ENCODE measurements at regions not wholly inside any gene's neighbourhood (a gene's known extent, or its start where the extent isn't known, plus 50 kb on each side); places are given as distances from the start of the nearest gene placed in this dataset.

- H3K27ac ChIP-seq (ENCODE audit: low read length): no peak overlapping the region
- 61% methylated on average over 2 of the region's 2 CpGs for WGBS
- H3K4me3 ChIP-seq (ENCODE audit: low read length): no peak overlapping the region
- no peaks in the 10 kb centered on the region for H3K27me3 ChIP-seq (ENCODE audit: control insufficient read depth, insufficient read depth)
- intact Hi-C loops (cut with DNase I): no loop called here
- no peak for DNase-seq
- H3K9me3 ChIP-seq (ENCODE audit: control insufficient read depth, low read length): no peaks in the 10 kb centered on the region
- no peaks in the 10 kb centered on the region for H3K4me1 ChIP-seq (ENCODE audit: control insufficient read depth, insufficient read depth, low read length)
- ATAC-seq: no peak
Measured at GRCh38 chr3:16795581-16795980, 89.2 kb upstream of the PLCL2 start.

DNA sequence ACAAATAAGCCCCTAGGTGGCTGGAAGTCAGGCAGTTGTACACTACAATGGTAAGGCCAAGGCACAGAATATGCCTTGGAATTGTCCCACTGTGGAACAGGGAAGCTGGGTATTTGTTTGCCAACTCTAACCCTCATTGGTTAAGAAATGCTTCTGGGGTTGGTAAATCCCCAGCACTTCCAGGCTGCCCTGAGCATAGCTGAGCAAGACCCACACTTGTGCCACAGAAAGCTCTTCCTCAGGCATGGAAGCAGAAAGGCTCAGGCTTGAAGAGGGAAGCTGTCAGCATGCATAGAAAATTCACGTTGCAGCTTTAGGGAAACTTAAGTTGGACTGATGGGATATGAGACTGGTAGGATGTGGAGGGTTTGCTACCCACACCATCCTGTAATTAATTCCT, 86.9 kb upstream of the PLCL2 start:
- no peaks in the 10 kb centered on the region for H3K27me3 ChIP-seq (ENCODE audit: control insufficient read depth, insufficient read depth)
- no peak overlapping the region for H3K27ac ChIP-seq (ENCODE audit: low read length)
- no peak overlapping the region for H3K4me3 ChIP-seq (ENCODE audit: low read length)
- intact Hi-C loops (cut with DNase I): no loop called here
- no peaks in the 10 kb centered on the region for H3K9me3 ChIP-seq (ENCODE audit: control insufficient read depth, low read length)
- DNase-seq (no peak), ATAC-seq (no peak)
- no peaks in the 10 kb centered on the region for H3K4me1 ChIP-seq (ENCODE audit: control insufficient read depth, insufficient read depth, low read length)
- 88% methylated on average over 1 of the region's 1 CpG for WGBS

DNA sequence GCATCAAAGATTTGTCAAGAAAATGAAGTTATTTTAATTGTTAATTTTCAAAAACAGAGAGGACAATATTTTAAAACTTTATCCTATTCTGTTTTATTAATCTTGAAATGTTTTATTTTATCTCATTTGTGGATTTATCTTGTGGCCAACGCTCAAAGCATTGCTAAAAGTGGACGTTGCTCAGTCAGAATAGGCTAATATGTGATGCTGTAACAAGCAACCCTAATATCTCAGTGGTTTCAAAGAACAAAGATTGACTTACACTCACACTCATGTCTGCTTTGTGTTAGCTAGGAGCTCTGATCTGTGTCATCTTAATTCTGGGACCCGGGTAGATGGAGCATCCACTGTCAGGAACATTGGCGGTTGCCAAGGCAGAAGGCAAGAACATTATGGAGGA, 86.0 kb upstream of the PLCL2 start:
- no peaks in the 10 kb centered on the region for H3K9me3 ChIP-seq (ENCODE audit: control insufficient read depth, low read length)
- no peaks in the 10 kb centered on the region for H3K27me3 ChIP-seq (ENCODE audit: control insufficient read depth, insufficient read depth)
- no peaks in the 10 kb centered on the region for H3K4me1 ChIP-seq (ENCODE audit: control insufficient read depth, insufficient read depth, low read length)
- DNase-seq (no peak), ATAC-seq (no peak)
- no peak overlapping the region for H3K4me3 ChIP-seq (ENCODE audit: low read length)
- WGBS: 88% methylated on average over 4 of the region's 4 CpGs
- intact Hi-C loops (cut with DNase I): no loop called here
- no peak overlapping the region for H3K27ac ChIP-seq (ENCODE audit: low read length)

GRCh38 chr3:16800361-16800760, 84.4 kb upstream of the PLCL2 start:
- Histone ChIP-seq H3K9me3 (ENCODE audit: control insufficient read depth, low read length) (no peaks in the 10 kb centered on the region), H3K4me1 (ENCODE audit: control insufficient read depth, insufficient read depth, low read length) (no peaks in the 10 kb centered on the region), H3K4me3 (ENCODE audit: low read length) (no peak overlapping the region), H3K27ac (ENCODE audit: low read length) (no peak overlapping the region), H3K27me3 (ENCODE audit: control insufficient read depth, insufficient read depth) (no peaks in the 10 kb centered on the region)
- ATAC-seq (no peak), DNase-seq (no peak)
- 76% methylated on average over 3 of the region's 3 CpGs for WGBS
- intact Hi-C loops (cut with DNase I): no loop called here

DNA sequence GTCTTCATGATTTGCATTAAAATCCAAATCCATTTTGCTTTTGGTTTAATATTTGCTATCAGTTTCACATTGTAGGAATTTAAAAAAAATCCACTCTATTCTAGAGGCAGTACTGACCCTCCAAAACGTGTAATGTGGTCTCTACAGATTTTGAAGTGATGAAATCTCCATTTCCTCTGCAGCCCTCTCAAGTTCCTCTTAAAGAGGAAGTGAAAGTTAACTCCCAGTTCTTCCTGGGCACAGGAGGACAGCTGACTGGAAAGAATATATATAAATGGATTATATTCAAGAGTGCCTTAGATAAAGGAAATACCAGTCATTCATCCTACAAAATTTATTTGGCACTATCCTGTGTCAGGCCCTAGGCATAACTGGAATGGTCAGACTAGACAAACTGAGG, 83.5 kb upstream of the PLCL2 start:
- intact Hi-C loops (cut with DNase I): no loop called here
- H3K4me1 ChIP-seq (ENCODE audit: control insufficient read depth, insufficient read depth, low read length): no peaks in the 10 kb centered on the region
- H3K27me3 ChIP-seq (ENCODE audit: control insufficient read depth, insufficient read depth): no peaks in the 10 kb centered on the region
- no peak overlapping the region for H3K4me3 ChIP-seq (ENCODE audit: low read length)
- DNase-seq (no peak), ATAC-seq (peak in 1 of 2 donors; percentile 49)
- 1% methylated on average over 1 of the region's 1 CpG for WGBS
- no peak overlapping the region for H3K27ac ChIP-seq (ENCODE audit: low read length)
- no peaks in the 10 kb centered on the region for H3K9me3 ChIP-seq (ENCODE audit: control insufficient read depth, low read length)

DNA sequence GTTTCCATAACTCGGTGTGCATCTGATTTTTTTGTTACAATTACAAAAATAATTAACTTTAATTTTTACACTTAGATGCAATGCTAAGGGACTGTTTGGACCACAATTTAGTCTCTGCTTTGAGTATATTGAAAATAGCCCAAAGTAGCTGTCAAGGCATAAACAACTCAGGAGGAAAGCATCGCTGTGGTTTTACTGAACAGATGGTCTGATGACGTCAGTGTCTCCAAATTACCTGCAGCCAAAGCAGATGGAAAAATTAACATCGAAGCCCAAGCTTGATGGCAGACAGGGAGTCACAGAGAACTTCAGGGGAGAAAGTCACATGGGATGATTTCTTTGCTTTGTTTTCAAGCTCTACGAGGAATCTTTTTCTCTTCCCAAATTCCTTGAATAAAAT, 83.1 kb upstream of the PLCL2 start:
- Histone ChIP-seq H3K4me3 (ENCODE audit: low read length) (no peak overlapping the region), H3K27me3 (ENCODE audit: control insufficient read depth, insufficient read depth) (no peaks in the 10 kb centered on the region), H3K4me1 (ENCODE audit: control insufficient read depth, insufficient read depth, low read length) (no peaks in the 10 kb centered on the region), H3K9me3 (ENCODE audit: control insufficient read depth, low read length) (no peaks in the 10 kb centered on the region), H3K27ac (ENCODE audit: low read length) (no peak overlapping the region)
- DNase-seq (no peak), ATAC-seq (no peak)
- 46% methylated on average over 5 of the region's 5 CpGs for WGBS
- intact Hi-C loops (cut with DNase I): no loop called here

GRCh38 chr3:16802389-16802788, 82.4 kb upstream of the PLCL2 start:
- H3K27ac ChIP-seq (ENCODE audit: low read length): no peak overlapping the region
- WGBS: 65% methylated on average over 3 of the region's 3 CpGs
- no peak for DNase-seq
- no peaks in the 10 kb centered on the region for H3K27me3 ChIP-seq (ENCODE audit: control insufficient read depth, insufficient read depth)
- intact Hi-C loops (cut with DNase I): no loop called here
- H3K9me3 ChIP-seq (ENCODE audit: control insufficient read depth, low read length): no peaks in the 10 kb centered on the region
- H3K4me3 ChIP-seq (ENCODE audit: low read length): no peak overlapping the region
- ATAC-seq: no peak
- no peaks in the 10 kb centered on the region for H3K4me1 ChIP-seq (ENCODE audit: control insufficient read depth, insufficient read depth, low read length)

DNA sequence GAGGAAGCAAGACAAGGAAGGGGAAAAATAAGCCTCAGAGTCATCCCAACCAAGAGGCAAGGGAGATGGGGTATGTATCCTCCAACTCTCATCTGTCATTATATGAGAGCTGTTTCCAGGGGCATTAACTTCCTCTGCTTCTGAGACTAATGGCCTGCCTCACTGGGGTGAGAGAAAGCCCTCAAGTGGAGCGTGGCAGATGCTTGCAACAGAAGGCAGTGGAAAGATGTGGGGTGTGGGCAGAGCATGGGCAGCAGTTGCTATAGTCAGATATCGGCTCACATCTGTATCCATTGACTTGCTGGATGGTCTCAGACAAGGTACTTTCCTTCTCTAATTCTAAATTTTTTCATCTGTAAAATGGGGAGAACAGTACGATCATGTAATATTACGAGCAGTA, 81.7 kb upstream of the PLCL2 start:
- intact Hi-C loops (cut with DNase I): no loop called here
- H3K27ac ChIP-seq (ENCODE audit: low read length): no peak overlapping the region
- no peak overlapping the region for H3K4me3 ChIP-seq (ENCODE audit: low read length)
- no peak for ATAC-seq
- WGBS: 98% methylated on average over 4 of the region's 4 CpGs
- H3K4me1 ChIP-seq (ENCODE audit: control insufficient read depth, insufficient read depth, low read length): peaks cover 2% of the 10 kb centered on the region
- no peak for DNase-seq
- H3K27me3 ChIP-seq (ENCODE audit: control insufficient read depth, insufficient read depth): no peaks in the 10 kb centered on the region
- H3K9me3 ChIP-seq (ENCODE audit: control insufficient read depth, low read length): no peaks in the 10 kb centered on the region

DNA sequence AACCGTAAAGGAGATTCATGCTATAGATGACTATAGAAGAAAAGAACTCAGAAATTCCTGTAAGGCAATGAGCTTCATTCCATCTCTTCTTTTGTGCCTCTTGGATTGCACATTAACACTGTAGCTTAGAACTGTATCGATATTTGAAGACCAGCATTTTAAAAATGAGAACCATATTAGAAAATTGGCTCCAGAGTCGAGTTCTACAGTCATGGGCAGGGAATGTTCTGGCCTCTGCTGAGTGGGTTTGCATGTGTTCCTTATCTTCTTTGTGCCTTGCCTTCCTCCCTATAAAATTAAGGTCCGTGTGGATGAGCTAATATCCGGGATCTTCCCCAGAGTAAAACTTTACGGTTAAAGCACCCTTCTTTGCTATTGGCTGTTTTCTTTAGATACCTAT, 77.4 kb upstream of the PLCL2 start:
- no peak overlapping the region for H3K4me3 ChIP-seq (ENCODE audit: low read length)
- intact Hi-C loops (cut with DNase I): no loop called here
- H3K27me3 ChIP-seq (ENCODE audit: control insufficient read depth, insufficient read depth): no peaks in the 10 kb centered on the region
- H3K4me1 ChIP-seq (ENCODE audit: control insufficient read depth, insufficient read depth, low read length): peaks cover 2% of the 10 kb centered on the region
- H3K27ac ChIP-seq (ENCODE audit: low read length): no peak overlapping the region
- no peaks in the 10 kb centered on the region for H3K9me3 ChIP-seq (ENCODE audit: control insufficient read depth, low read length)
- ATAC-seq (peak; percentile 50 to 66), DNase-seq (no peak)
- WGBS: 52% methylated on average over 6 of the region's 6 CpGs

- H3K4me3 ChIP-seq (ENCODE audit: low read length): no peak overlapping the region
- H3K9me3 ChIP-seq (ENCODE audit: control insufficient read depth, low read length): no peaks in the 10 kb centered on the region
- ATAC-seq (peak; percentile 51 to 82), DNase-seq (no peak)
- intact Hi-C loops (cut with DNase I): no loop called here
- 51% methylated on average over 3 of the region's 3 CpGs for WGBS
- no peaks in the 10 kb centered on the region for H3K27me3 ChIP-seq (ENCODE audit: control insufficient read depth, insufficient read depth)
- H3K4me1 ChIP-seq (ENCODE audit: control insufficient read depth, insufficient read depth, low read length): peaks cover 2% of the 10 kb centered on the region
- no peak overlapping the region for H3K27ac ChIP-seq (ENCODE audit: low read length)
Measured at GRCh38 chr3:16808393-16809107, 76.2 kb upstream of the PLCL2 start.

DNA sequence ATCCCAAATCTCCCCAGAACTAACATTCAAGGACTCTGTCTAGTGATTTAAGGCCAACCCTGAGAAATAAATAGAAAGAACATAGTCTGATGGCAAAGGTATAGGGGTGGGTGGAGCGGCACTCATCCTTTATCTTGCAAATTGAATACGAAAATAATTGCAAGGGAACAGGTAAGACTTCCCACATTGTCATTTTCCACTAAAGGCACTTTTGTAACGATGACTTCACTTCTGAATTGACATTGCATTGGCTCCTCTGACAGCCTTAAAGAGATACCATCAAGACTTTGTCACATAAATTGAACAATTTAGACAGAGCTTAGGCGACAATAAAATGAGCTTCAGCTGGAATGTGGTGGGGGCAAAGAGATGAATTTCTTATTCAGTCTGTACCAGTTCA, 75.3 kb upstream of the PLCL2 start:
- intact Hi-C loops (cut with DNase I): no loop called here
- ATAC-seq (no peak), DNase-seq (no peak)
- H3K9me3 ChIP-seq (ENCODE audit: control insufficient read depth, low read length): no peaks in the 10 kb centered on the region
- no peak overlapping the region for H3K27ac ChIP-seq (ENCODE audit: low read length)
- WGBS: 78% methylated on average over 4 of the region's 4 CpGs
- peaks cover 2% of the 10 kb centered on the region for H3K4me1 ChIP-seq (ENCODE audit: control insufficient read depth, insufficient read depth, low read length)
- no peaks in the 10 kb centered on the region for H3K27me3 ChIP-seq (ENCODE audit: control insufficient read depth, insufficient read depth)
- H3K4me3 ChIP-seq (ENCODE audit: low read length): no peak overlapping the region

- no peak for DNase-seq
- ATAC-seq: no peak
- WGBS: 69% methylated on average over 2 of the region's 2 CpGs
- no peak overlapping the region for H3K4me3 ChIP-seq (ENCODE audit: low read length)
- no peaks in the 10 kb centered on the region for H3K27me3 ChIP-seq (ENCODE audit: control insufficient read depth, insufficient read depth)
- intact Hi-C loops (cut with DNase I): no loop called here
- H3K4me1 ChIP-seq (ENCODE audit: control insufficient read depth, insufficient read depth, low read length): peaks cover 2% of the 10 kb centered on the region
- H3K9me3 ChIP-seq (ENCODE audit: control insufficient read depth, low read length): no peaks in the 10 kb centered on the region
- H3K27ac ChIP-seq (ENCODE audit: low read length): no peak overlapping the region
Measured at GRCh38 chr3:16809993-16810392, 74.8 kb upstream of the PLCL2 start.
